H1 (cell line): ENCODE measurements at regions not wholly inside any gene's neighbourhood (a gene's known extent, or its start where the extent isn't known, plus 50 kb on each side); places are given as distances from the start of the nearest gene placed in this dataset.

Experiments used
- CTCF ChIA-PET: fragments of 300-600 bp; sonication (Branson Sonifier 250); formaldehyde crosslinking; loops from one replicate; lab custom pipeline; 2021; ENCODE audit not compliant: partially characterized antibody; lab: Charles Lee
- POLR2A ChIA-PET: fragments of 300-600 bp; sonication (Branson Sonifier 250); formaldehyde crosslinking; loops from one replicate; lab custom pipeline; 2021; ENCODE audit warnings: inconsistent platforms; ENCODE audit not compliant: partially characterized antibody; lab: Charles Lee
- DNase-seq, 2 experiments: peaks; one replicate each; pipeline versions ENCODE4 v3.0.0 to v3.0.0-alpha.2; 2010 to 2022; ENCODE audit warnings: low spot score in 2 of 2, low read depth in 1 of 2, mixed read lengths in 1 of 2
- FAIRE-seq: peaks from 2 replicates; lab custom pipeline; 2011; peaks lifted over from hg19 to GRCh38; lab: Jason Lieb, UNC
- H2AFZ ChIP-seq: 2 replicates; pipeline ENCODE4 v1.8.1; 2012; ENCODE audit warnings: low read length, inconsistent platforms
- H2AK5ac ChIP-seq: 2 replicates; pipeline ENCODE4 v1.6.1; 2013; ENCODE audit warnings: low read depth, low read length
- H2BK120ac ChIP-seq: replicated peaks from 2 replicates; pipeline ENCODE3; 2013; ENCODE audit warnings: low read depth, low read length, inconsistent platforms
- H2BK12ac ChIP-seq: 2 replicates; pipeline ENCODE4 v1.6.1; 2013; ENCODE audit warnings: low read depth, low read length
- H2BK15ac ChIP-seq: 2 replicates; pipeline ENCODE4 v1.6.1; 2013; ENCODE audit warnings: low read length
- H2BK20ac ChIP-seq: 2 replicates; pipeline ENCODE4 v1.6.1; 2013; ENCODE audit warnings: low read length
- H2BK5ac ChIP-seq: 2 replicates; pipeline ENCODE4 v1.6.1; 2013; ENCODE audit warnings: low read depth, low read length
- H3K14ac ChIP-seq: 2 replicates; pipeline ENCODE4 v1.6.1; 2013; ENCODE audit warnings: inconsistent platforms; ENCODE audit not compliant: insufficient read length
- H3K18ac ChIP-seq: 2 replicates; pipeline ENCODE4 v1.6.1; 2013; ENCODE audit warnings: low read length; ENCODE audit errors: extremely low read depth
- H3K23ac ChIP-seq: 2 replicates; pipeline ENCODE4 v1.6.1; 2013; ENCODE audit warnings: inconsistent platforms; ENCODE audit not compliant: insufficient read length
- H3K23me2 ChIP-seq: 2 replicates; pipeline ENCODE4 v1.6.1; 2013; ENCODE audit warnings: low read depth, low read length
- H3K27ac ChIP-seq: 2 replicates; pipeline ENCODE4 v1.6.1; 2011; ENCODE audit warnings: low read depth, low read length, inconsistent platforms
- H3K27me3 ChIP-seq, 4 experiments: replicated peaks in 1 of 4; 1 replicate in 1 of 4; 2 replicates in 3 of 4; pipeline versions ENCODE4 v1.6.1 to v1.8.1; 2011 to 2013; ENCODE audit warnings: low read length in 3 of 4, mild to moderate bottlenecking in 3 of 4, inconsistent platforms in 2 of 4, mixed read lengths in 2 of 4, moderate library complexity in 1 of 4; ENCODE audit not compliant: control insufficient read depth in 3 of 4, insufficient read depth in 3 of 4; ENCODE audit errors: extremely low read depth in 1 of 4
- H3K36me3 ChIP-seq, 4 experiments: 2 replicates each; pipeline versions ENCODE4 v1.6.1 to v1.8.1; 2011 to 2013; ENCODE audit warnings: mild to moderate bottlenecking in 4 of 4, low read length in 3 of 4, moderate library complexity in 2 of 4, control low read depth in 1 of 4, inconsistent platforms in 1 of 4; ENCODE audit not compliant: insufficient read depth in 4 of 4, control insufficient read depth in 2 of 4
- H3K4ac ChIP-seq: replicated peaks from 2 replicates; pipeline ENCODE3; 2013; ENCODE audit warnings: low read length, low read depth, mixed read lengths, inconsistent platforms; ENCODE audit not compliant: insufficient read length
- H3K4me1 ChIP-seq, 4 experiments: replicated peaks in 1 of 4; 1 replicate in 1 of 4; 2 replicates in 3 of 4; pipeline versions ENCODE4 v1.6.1 to v1.8.1; 2011 to 2013; ENCODE audit warnings: low read length in 3 of 4, inconsistent platforms in 2 of 4, mixed read lengths in 1 of 4; ENCODE audit not compliant: insufficient read depth in 4 of 4, control insufficient read depth in 3 of 4
- H3K4me2 ChIP-seq, 2 experiments: 2 replicates each; pipeline versions ENCODE4 v1.6.1 to v1.8.1; 2011 to 2013; ENCODE audit warnings: low read depth in 2 of 2, low read length in 2 of 2, control low read depth in 1 of 2, inconsistent platforms in 1 of 2, mild to moderate bottlenecking in 1 of 2; ENCODE audit not compliant: insufficient read depth in 1 of 2
- H3K4me3 ChIP-seq, 4 experiments: fragments of 200-600, 300-600 bp in 1 of 4; sonication (generic), shearing (Covaris generic), sonication (Bioruptor Twin) in 1 of 4; 2 replicates each; pipeline versions ENCODE4 v1.5.1 to v1.8.1; 2011 to 2016; ENCODE audit warnings: low read length in 4 of 4, low read depth in 3 of 4, control low read depth in 2 of 4, inconsistent platforms in 2 of 4, mild to moderate bottlenecking in 2 of 4, mixed read lengths in 1 of 4, moderate library complexity in 1 of 4; ENCODE audit not compliant: insufficient read depth in 2 of 4; ENCODE audit errors: extremely low read depth in 1 of 4
- H3K56ac ChIP-seq: replicated peaks from 2 replicates; pipeline ENCODE3; 2013; ENCODE audit warnings: low read depth, mild to moderate bottlenecking, mixed read lengths, low read length, inconsistent platforms; ENCODE audit not compliant: insufficient read length
- H3K79me1 ChIP-seq: 2 replicates; pipeline ENCODE4 v1.6.1; 2013; ENCODE audit warnings: low read depth, low read length, control low read depth
- H3K79me2 ChIP-seq, 2 experiments: 2 replicates each; pipeline versions ENCODE4 v1.6.1 to v1.8.1; 2012 to 2013; ENCODE audit warnings: low read length in 2 of 2, mild to moderate bottlenecking in 2 of 2, inconsistent platforms in 1 of 2; ENCODE audit not compliant: insufficient read depth in 2 of 2, control insufficient read depth in 1 of 2
- H3K9ac ChIP-seq, 4 experiments: replicated peaks in 1 of 4; 1 replicate in 1 of 4; 2 replicates in 3 of 4; pipeline versions ENCODE4 v1.6.1 to v1.8.1; 2011 to 2013; ENCODE audit warnings: low read depth in 3 of 4, low read length in 3 of 4, control low read depth in 2 of 4, mild to moderate bottlenecking in 2 of 4, moderate library complexity in 2 of 4, inconsistent platforms in 1 of 4; ENCODE audit errors: extremely low read depth in 1 of 4
- H3K9me3 ChIP-seq, 2 experiments: 2 replicates each; pipeline versions ENCODE4 v1.6.1 to v1.8.1; 2012 to 2013; ENCODE audit warnings: mild to moderate bottlenecking in 2 of 2, moderate library complexity in 2 of 2, control low read depth in 1 of 2, inconsistent platforms in 1 of 2, low read depth in 1 of 2, low read length in 1 of 2, mixed read lengths in 1 of 2; ENCODE audit not compliant: insufficient read depth in 2 of 2
- H4K20me1 ChIP-seq, 2 experiments: replicated peaks in 1 of 2; 2 replicates each; pipeline versions ENCODE3 to v1.8.1; 2011 to 2013; ENCODE audit warnings: inconsistent platforms in 2 of 2, low read length in 2 of 2, mild to moderate bottlenecking in 1 of 2; ENCODE audit not compliant: insufficient read depth in 2 of 2, control insufficient read depth in 1 of 2
- H4K5ac ChIP-seq: 2 replicates; pipeline ENCODE4 v1.6.1; 2013; ENCODE audit warnings: low read length, low read depth, mixed read lengths, inconsistent platforms; ENCODE audit not compliant: insufficient read length
- H4K8ac ChIP-seq: 2 replicates; pipeline ENCODE4 v1.8.0; 2013; ENCODE audit warnings: mild to moderate bottlenecking, moderate library complexity, low read length, inconsistent platforms; ENCODE audit not compliant: insufficient read depth; ENCODE audit errors: extremely low read depth
- H4K91ac ChIP-seq: replicated peaks from 2 replicates; pipeline ENCODE3; 2013; ENCODE audit warnings: low read length, mixed read lengths, inconsistent platforms; ENCODE audit not compliant: insufficient read length
- BACH1 ChIP-seq: IDR thresholded peaks from 2 replicates; pipeline ENCODE4 v1.6.1; 2012; ENCODE audit warnings: low read length, improper control_type of control experiment
- BRCA1 ChIP-seq: IDR thresholded peaks from 2 replicates; pipeline ENCODE4 v1.6.1; 2012; ENCODE audit warnings: low read depth, low read length, improper control_type of control experiment
- EP300 ChIP-seq, 2 experiments: IDR thresholded peaks; 1 replicate in 1 of 2; 2 replicates in 1 of 2; pipeline ENCODE4 v1.6.1; 2011 to 2012; ENCODE audit warnings: low read depth in 2 of 2, low read length in 2 of 2, mild to moderate bottlenecking in 2 of 2, borderline replicate concordance in 1 of 2, inconsistent platforms in 1 of 2, moderate library complexity in 1 of 2
- EZH2 ChIP-seq: fragments of 200-600 bp; sonication (generic); IDR thresholded peaks from 2 replicates; pipeline ENCODE4 v1.7.1; 2012; ENCODE audit warnings: low read depth, mild to moderate bottlenecking, moderate library complexity, low read length, inconsistent platforms; ENCODE audit not compliant: severe bottlenecking
- KDM1A ChIP-seq: fragments of 200-600, 300-600 bp; sonication (generic); IDR thresholded peaks from 2 replicates; pipeline ENCODE4 v1.7.1; 2016; ENCODE audit warnings: mild to moderate bottlenecking, low read length, borderline replicate concordance
- KDM4A ChIP-seq: IDR thresholded peaks from one replicate; pipeline ENCODE4 v1.7.1; 2012; ENCODE audit warnings: low read depth, mild to moderate bottlenecking, moderate library complexity, low read length, inconsistent platforms; ENCODE audit not compliant: severe bottlenecking
- PHF8 ChIP-seq: fragments of 200-600 bp; sonication (generic); conservative IDR thresholded peaks from 2 replicates; pipeline ENCODE4 v1.7.1; 2012; ENCODE audit warnings: low read depth, mild to moderate bottlenecking, inconsistent platforms, low read length, moderate library complexity
- RAD21 ChIP-seq, 2 experiments: IDR thresholded peaks in 1 of 2; conservative IDR thresholded peaks in 1 of 2; 2 replicates each; pipeline ENCODE4 v1.6.1; 2011; ENCODE audit warnings: low read depth in 2 of 2, low read length in 2 of 2, improper control_type of control experiment in 1 of 2, inconsistent platforms in 1 of 2, mild to moderate bottlenecking in 1 of 2, moderate library complexity in 1 of 2
- SAP30 ChIP-seq: fragments of 300-600 bp; sonication (generic); IDR thresholded peaks from 2 replicates; pipeline ENCODE4 v1.7.1; 2012; ENCODE audit warnings: low read length, moderate library complexity, mild to moderate bottlenecking, inconsistent platforms; ENCODE audit not compliant: insufficient read depth, insufficient replicate concordance
- SIN3A ChIP-seq, 2 experiments: IDR thresholded peaks in 1 of 2; conservative IDR thresholded peaks in 1 of 2; 2 replicates each; pipeline ENCODE4 v1.6.1; 2011 to 2012; ENCODE audit warnings: low read length in 2 of 2, improper control_type of control experiment in 1 of 2, low read depth in 1 of 2, mild to moderate bottlenecking in 1 of 2
- SP4 ChIP-seq: IDR thresholded peaks from 2 replicates; pipeline ENCODE4 v1.6.1; 2012; ENCODE audit warnings: low read length, inconsistent platforms
- TBP ChIP-seq: IDR thresholded peaks from 2 replicates; pipeline ENCODE4 v1.6.1; 2011; ENCODE audit warnings: low read depth, low read length, improper control_type of control experiment
- YY1 ChIP-seq: IDR thresholded peaks from 2 replicates; pipeline ENCODE4 v1.6.1; 2011; ENCODE audit warnings: low read depth, mild to moderate bottlenecking, low read length
- WGBS, 2 experiments: shearing (Covaris generic) in 1 of 2; methylation state at CpG; one replicate each; pipeline versions ENCODE4 v1.1.6 to v1.1.7; 2013 to 2015; ENCODE audit warnings: low lambda C conversion rate in 2 of 2, mixed read lengths in 2 of 2, inconsistent platforms in 1 of 2, low coverage in 1 of 2, missing lambda C conversion rate in 1 of 2; ENCODE audit not compliant: insufficient replicate concordance in 2 of 2, insufficient coverage in 1 of 2, insufficient read length in 1 of 2; ENCODE audit errors: extremely low coverage in 1 of 2, missing lambda C conversion rate in 1 of 2; 5-methylcytosine and 5-hydroxymethylcytosine counted together

DNA sequence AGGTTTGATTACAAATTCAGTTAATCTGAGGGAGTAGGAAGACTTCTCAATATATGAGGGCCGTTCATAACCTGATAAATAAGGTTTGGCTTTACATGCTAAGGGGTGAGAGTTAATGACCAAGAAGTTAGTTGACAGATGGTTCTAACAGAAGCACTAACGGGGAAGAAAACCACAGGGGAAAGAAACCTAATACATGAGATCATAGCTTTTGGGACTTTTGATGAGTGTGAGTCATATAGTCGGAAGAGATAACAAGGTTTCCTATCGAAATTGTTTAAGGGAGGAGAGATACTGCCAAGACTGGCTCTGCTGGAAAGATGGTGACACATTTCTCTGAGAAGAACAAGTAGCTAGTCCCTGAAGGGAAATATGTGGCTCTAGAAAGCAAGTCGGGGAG is 140.1 kb downstream of the COX7C start:
- Histone ChIP-seq H4K91ac (no peak overlapping the region), H3K4me2 (no peak overlapping the region), H3K14ac (no peak overlapping the region), H3K36me3 (no peaks in the 10 kb centered on the region), H3K9ac (no peak overlapping the region), H3K79me1 (no peaks in the 10 kb centered on the region), H4K5ac (no peak overlapping the region), H3K23me2 (no peaks in the 10 kb centered on the region), H3K4me3 (no peak overlapping the region), H2BK20ac (no peak overlapping the region), H3K27me3 (no peaks in the 10 kb centered on the region), H3K56ac (no peak overlapping the region), H2AK5ac (no peak overlapping the region), H3K9me3 (no peaks in the 10 kb centered on the region), H3K27ac (no peak overlapping the region), H2AFZ (no peak overlapping the region), H2BK15ac (no peak overlapping the region), H3K4ac (no peak overlapping the region), H3K23ac (no peak overlapping the region), H4K8ac (no peak overlapping the region), H3K79me2 (no peaks in the 10 kb centered on the region), H3K18ac (no peak overlapping the region), H2BK120ac (no peak overlapping the region), H4K20me1 (no peaks in the 10 kb centered on the region), H2BK5ac (no peak overlapping the region), H3K4me1 (no peaks in the 10 kb centered on the region), H2BK12ac (no peak overlapping the region)
- no peak for DNase-seq
- POLR2A ChIA-PET = no interaction called here
- 89 to 100% methylated on average over 1 to 5 of the region's 5 CpGs for WGBS, 2 experiments
- FAIRE-seq = no peak
- TF ChIP-seq TBP = no peak
- no peak for TF ChIP-seq BACH1
- TF ChIP-seq KDM4A = no peak
- no peak for TF ChIP-seq EZH2
- no peak for TF ChIP-seq PHF8
- no peak for TF ChIP-seq RAD21 (IDR thresholded peaks at IDR 0.05 in 1 of 2, conservative IDR thresholded peaks at IDR 0.05 in 1 of 2; ENCODE audit: low read depth in 2 of 2, low read length in 2 of 2)
- no peak for TF ChIP-seq YY1
- TF ChIP-seq SIN3A (conservative IDR thresholded peaks at IDR 0.05 in 1 of 2, IDR thresholded peaks at IDR 0.05 in 1 of 2; ENCODE audit: low read depth in 1 of 2, low read length in 2 of 2) = no peak
- TF ChIP-seq KDM1A = no peak
- no peak for TF ChIP-seq SAP30
- TF ChIP-seq SP4 = no peak
- TF ChIP-seq EP300 (IDR thresholded peaks at IDR 0.05; ENCODE audit: borderline replicate concordance in 1 of 2, low read depth in 2 of 2, low read length in 2 of 2) = no peak
- TF ChIP-seq BRCA1 = no peak
- CTCF ChIA-PET = interaction anchor here (1.7 to 2.2 kb wide), 2 partner anchors 9 to 11 kb away, joined by 5 to 11 read pairs; no protein-coding TSS in a partner anchor
